T-helper 1 cell treated with Interleukin-12 subunit alpha and Interleukin-12 subunit beta and Interleukin-4 antibody, amounts not matched to agents 30 μg/mL and 1 μg/mL, for 36 hours (primary cell): ENCODE measurements at regions not wholly inside any gene's neighbourhood (a gene's known extent, or its start where the extent isn't known, plus 50 kb on each side); places are given as distances from the start of the nearest gene placed in this dataset.
"Not testable (repeated sequence)": the region's sequence is repeated elsewhere in the genome, so short reads cannot be mapped to it uniquely, and the experiment has no call there.

Experiments used
- H3K27ac Mint-ChIP-seq: one replicate; pipeline ENCODE4 v1.8.0; 2021; ENCODE audit warnings: mild to moderate bottlenecking, mixed read lengths
- H3K27me3 Mint-ChIP-seq: one replicate; pipeline ENCODE4 v1.8.0; 2021; ENCODE audit warnings: low read depth, mixed read lengths
- H3K36me3 Mint-ChIP-seq: one replicate; pipeline ENCODE4 v1.8.0; 2021; ENCODE audit warnings: low read depth, mixed read lengths
- H3K4me1 Mint-ChIP-seq: one replicate; pipeline ENCODE4 v1.8.0; 2021; ENCODE audit warnings: low read depth, mixed read lengths
- H3K4me3 Mint-ChIP-seq: one replicate; pipeline ENCODE4 v1.8.0; 2021; ENCODE audit warnings: mild to moderate bottlenecking, moderate library complexity, mixed read lengths
- H3K9me3 Mint-ChIP-seq: one replicate; pipeline ENCODE4 v1.8.0; 2021; ENCODE audit warnings: mixed read lengths

- Mint-ChIP-seq H3K4me3 (no peak overlapping the region), H3K9me3 (peaks cover 26% of the 10 kb centered on the region), H3K4me1 (no peaks in the 10 kb centered on the region), H3K36me3 (no peaks in the 10 kb centered on the region), H3K27ac (no peak overlapping the region), H3K27me3 (no peaks in the 10 kb centered on the region)
Measured at GRCh38 chr15:24078310-24079029, 391.4 kb upstream of the NDN start.

GRCh38 chr15:24088941-24089340 lies 401.8 kb upstream of the NDN start:
- not testable (repeated sequence) for H3K36me3 Mint-ChIP-seq, H3K4me1 Mint-ChIP-seq, H3K27ac Mint-ChIP-seq, H3K27me3 Mint-ChIP-seq, H3K4me3 Mint-ChIP-seq
- H3K9me3 Mint-ChIP-seq = peaks cover 67% of the 10 kb centered on the region

DNA sequence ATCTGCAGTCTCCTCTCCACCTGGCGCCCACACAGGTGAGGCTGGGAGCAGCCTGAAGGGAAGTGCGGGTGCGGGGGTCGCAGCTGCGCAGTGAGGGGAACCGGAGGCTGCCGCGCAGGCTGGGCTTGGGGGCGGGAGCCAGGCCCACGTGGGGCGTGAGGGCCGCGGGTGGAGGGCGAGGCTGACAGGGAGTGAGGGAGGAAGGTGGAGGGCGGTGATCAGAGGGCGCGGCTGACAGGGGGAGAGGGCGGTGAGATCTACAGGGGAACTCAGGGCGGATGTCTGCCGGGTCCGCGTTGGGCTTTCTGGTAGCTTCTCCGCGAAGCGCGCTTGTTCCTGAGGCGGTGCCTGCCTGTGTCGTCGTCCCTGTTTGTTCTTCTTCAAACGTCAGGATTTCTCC lies 414.4 kb upstream of the NDN start:
- H3K4me1 Mint-ChIP-seq, H3K27me3 Mint-ChIP-seq, H3K27ac Mint-ChIP-seq, H3K36me3 Mint-ChIP-seq, H3K4me3 Mint-ChIP-seq: not testable (repeated sequence)
- peaks cover 10% of the 10 kb centered on the region for H3K9me3 Mint-ChIP-seq

- not testable (repeated sequence) for H3K4me3 Mint-ChIP-seq, H3K4me1 Mint-ChIP-seq, H3K27me3 Mint-ChIP-seq, H3K36me3 Mint-ChIP-seq, H3K27ac Mint-ChIP-seq
- H3K9me3 Mint-ChIP-seq = peaks cover 25% of the 10 kb centered on the region
Measured at GRCh38 chr15:24107524-24107923, 420.4 kb upstream of the NDN start.

GRCh38 chr15:24107948-24108347 lies 420.8 kb upstream of the NDN start:
- peaks cover 25% of the 10 kb centered on the region for H3K9me3 Mint-ChIP-seq
- H3K4me3 Mint-ChIP-seq, H3K27me3 Mint-ChIP-seq, H3K27ac Mint-ChIP-seq, H3K36me3 Mint-ChIP-seq, H3K4me1 Mint-ChIP-seq: not testable (repeated sequence)

DNA sequence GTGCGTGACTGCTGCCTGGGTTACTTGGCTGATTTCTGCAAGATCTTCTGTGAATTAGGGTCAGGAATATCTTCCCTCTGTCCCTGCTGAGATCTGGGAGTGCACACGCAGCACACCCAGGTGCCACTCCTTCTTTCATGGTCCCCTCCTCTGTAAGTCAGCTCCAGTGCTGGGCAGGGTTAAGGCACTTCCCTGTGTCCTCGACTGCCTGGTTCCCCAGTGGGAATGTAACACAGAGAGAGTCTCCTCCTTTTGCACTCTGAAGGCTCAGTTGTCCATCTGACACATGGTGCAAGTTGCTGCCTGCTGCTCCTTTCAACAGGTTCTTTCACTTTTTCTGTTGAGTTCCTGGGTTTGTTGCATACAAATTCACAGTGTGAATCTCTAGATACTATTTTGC lies 421.2 kb upstream of the NDN start:
- H3K9me3 Mint-ChIP-seq = peaks cover 25% of the 10 kb centered on the region
- not testable (repeated sequence) for H3K4me1 Mint-ChIP-seq, H3K4me3 Mint-ChIP-seq, H3K27ac Mint-ChIP-seq, H3K36me3 Mint-ChIP-seq, H3K27me3 Mint-ChIP-seq

DNA sequence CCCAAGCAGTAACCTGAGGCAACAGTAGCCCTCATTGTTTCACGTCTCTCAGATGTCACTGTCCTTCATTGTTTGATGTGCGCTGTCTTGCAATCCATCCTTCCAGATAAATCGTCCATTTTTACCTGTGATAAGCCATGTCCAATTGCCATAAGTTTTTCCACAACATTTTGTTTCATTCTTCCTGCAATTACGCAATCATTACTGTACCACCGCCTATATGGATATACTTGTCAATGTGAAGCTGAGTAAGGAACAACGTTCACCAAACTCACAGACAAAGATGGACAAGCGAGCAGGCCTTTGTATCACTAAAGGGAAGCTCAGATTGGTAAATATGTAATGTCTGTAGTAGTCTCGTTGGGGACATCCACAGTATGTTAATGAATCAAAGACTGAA lies 452.5 kb upstream of the NDN start:
- H3K27ac Mint-ChIP-seq, H3K4me3 Mint-ChIP-seq, H3K27me3 Mint-ChIP-seq, H3K4me1 Mint-ChIP-seq, H3K36me3 Mint-ChIP-seq: not testable (repeated sequence)
- peaks cover 19% of the 10 kb centered on the region for H3K9me3 Mint-ChIP-seq

DNA sequence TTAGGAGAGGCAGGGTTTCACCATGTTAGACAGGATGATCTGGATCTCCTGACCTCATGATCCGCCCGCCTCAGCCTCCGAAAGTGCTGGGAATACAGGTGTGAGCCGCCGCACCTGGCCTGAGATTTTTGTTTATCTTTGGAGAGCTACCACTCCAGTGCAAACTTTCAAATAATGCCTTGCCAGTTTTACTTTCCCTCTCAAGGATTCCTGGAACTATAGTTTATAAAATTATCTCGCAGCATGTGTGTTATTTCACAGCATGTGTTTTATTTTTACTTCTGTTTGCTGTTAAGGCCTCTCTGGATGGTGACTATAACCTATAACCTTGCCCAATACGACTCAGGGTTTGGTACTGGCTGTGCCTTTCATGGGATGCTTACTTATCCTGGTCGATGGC lies 458.0 kb upstream of the NDN start:
- H3K36me3 Mint-ChIP-seq, H3K4me1 Mint-ChIP-seq, H3K27me3 Mint-ChIP-seq, H3K27ac Mint-ChIP-seq, H3K4me3 Mint-ChIP-seq: not testable (repeated sequence)
- H3K9me3 Mint-ChIP-seq = peaks cover 16% of the 10 kb centered on the region

DNA sequence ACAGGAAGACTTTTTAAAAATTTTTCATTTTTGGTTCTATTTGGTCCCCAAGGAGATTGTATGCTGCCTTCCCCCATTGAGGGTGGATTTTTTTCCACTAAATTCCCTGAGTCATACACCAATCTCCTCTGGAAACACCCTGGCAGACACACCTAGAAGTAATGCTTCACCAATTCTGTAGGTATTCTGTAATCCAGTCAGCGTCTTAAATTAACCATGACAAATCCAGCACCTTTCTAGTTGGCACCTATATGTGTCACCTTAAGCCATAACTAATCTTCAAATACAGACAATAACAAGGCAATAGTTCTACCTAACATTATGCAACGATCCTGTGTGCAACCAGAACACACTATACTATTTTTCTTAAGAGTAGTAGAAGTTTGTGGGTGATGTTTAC lies 459.1 kb upstream of the NDN start:
- no peak overlapping the region for H3K4me3 Mint-ChIP-seq
- no peak overlapping the region for H3K27ac Mint-ChIP-seq

DNA sequence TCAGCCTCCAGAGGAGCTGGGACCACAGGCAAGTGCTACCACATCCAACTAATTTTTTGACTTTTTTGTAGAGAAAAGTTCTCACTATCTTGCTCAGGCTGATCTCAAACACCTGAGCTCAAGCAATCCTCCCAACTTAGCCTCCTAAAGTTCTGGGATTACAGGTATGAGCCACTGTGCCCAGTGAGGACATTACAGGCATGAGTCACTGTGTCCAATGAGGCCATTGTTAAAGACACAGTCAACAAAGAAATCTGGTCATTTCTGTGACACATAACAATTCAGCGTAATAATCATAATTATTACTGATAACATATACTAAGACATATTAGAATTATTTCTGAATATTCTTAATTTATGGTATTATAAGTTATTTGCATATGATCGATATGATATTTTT lies 463.4 kb upstream of the NDN start:
- H3K27ac Mint-ChIP-seq = no peak overlapping the region
- H3K27me3 Mint-ChIP-seq = no peaks in the 10 kb centered on the region
- no peaks in the 10 kb centered on the region for H3K36me3 Mint-ChIP-seq
- no peak overlapping the region for H3K4me3 Mint-ChIP-seq
- H3K9me3 Mint-ChIP-seq = peaks cover 35% of the 10 kb centered on the region
- no peaks in the 10 kb centered on the region for H3K4me1 Mint-ChIP-seq

More for the DNA sequence above, 459.1 kb upstream of the NDN start:
- H3K9me3 Mint-ChIP-seq = peaks cover 12% of the 10 kb centered on the region
- H3K36me3 Mint-ChIP-seq = no peaks in the 10 kb centered on the region
- H3K27me3 Mint-ChIP-seq = no peaks in the 10 kb centered on the region
- no peaks in the 10 kb centered on the region for H3K4me1 Mint-ChIP-seq

DNA sequence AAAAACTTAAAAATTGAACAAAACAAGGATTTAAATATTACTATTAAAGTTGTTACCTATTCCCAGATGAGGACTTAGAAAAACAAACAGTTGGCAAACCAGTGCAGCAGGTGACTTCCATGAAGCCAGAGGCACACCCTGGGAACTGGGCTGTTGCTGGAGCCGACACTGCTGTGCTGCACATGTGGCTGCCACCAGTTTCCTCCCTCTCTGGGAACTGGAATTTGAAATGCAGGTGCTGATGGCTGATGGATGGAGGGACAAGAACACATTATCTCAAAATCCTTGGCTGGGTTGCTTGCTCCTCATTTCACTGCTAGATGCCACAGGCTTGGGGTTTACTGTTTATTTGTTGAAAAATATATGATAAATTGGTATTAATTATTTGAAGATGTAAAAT lies 471.2 kb upstream of the NDN start:
- H3K27me3 Mint-ChIP-seq, H3K4me3 Mint-ChIP-seq, H3K4me1 Mint-ChIP-seq, H3K27ac Mint-ChIP-seq, H3K36me3 Mint-ChIP-seq: not testable (repeated sequence)
- peaks cover 31% of the 10 kb centered on the region for H3K9me3 Mint-ChIP-seq

GRCh38 chr15:24165512-24165911 lies 478.4 kb upstream of the NDN start:
- peaks cover 21% of the 10 kb centered on the region for H3K9me3 Mint-ChIP-seq
- not testable (repeated sequence) for H3K36me3 Mint-ChIP-seq, H3K4me1 Mint-ChIP-seq, H3K27ac Mint-ChIP-seq, H3K4me3 Mint-ChIP-seq, H3K27me3 Mint-ChIP-seq

DNA sequence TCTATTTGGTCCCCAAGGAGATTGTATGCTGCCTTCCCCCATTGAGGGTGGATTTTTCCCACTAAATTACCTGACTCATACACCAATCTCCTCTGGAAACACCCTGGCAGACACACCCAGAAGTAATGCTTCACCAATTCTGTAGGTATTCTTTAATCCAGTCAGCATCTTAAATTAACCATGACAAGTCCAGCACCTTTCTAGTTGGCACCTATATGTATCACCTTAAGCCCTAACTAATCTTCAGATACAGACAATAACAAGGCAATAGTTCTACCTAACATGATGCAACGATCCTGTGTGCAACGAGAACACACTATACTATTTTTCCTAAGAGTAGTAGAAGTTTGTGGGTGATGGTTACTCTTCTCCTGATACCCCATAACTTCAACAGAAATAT lies 473.3 kb upstream of the NPAP1 start:
- H3K4me1 Mint-ChIP-seq, H3K36me3 Mint-ChIP-seq, H3K4me3 Mint-ChIP-seq, H3K27me3 Mint-ChIP-seq, H3K27ac Mint-ChIP-seq: not testable (repeated sequence)
- peaks cover 22% of the 10 kb centered on the region for H3K9me3 Mint-ChIP-seq

DNA sequence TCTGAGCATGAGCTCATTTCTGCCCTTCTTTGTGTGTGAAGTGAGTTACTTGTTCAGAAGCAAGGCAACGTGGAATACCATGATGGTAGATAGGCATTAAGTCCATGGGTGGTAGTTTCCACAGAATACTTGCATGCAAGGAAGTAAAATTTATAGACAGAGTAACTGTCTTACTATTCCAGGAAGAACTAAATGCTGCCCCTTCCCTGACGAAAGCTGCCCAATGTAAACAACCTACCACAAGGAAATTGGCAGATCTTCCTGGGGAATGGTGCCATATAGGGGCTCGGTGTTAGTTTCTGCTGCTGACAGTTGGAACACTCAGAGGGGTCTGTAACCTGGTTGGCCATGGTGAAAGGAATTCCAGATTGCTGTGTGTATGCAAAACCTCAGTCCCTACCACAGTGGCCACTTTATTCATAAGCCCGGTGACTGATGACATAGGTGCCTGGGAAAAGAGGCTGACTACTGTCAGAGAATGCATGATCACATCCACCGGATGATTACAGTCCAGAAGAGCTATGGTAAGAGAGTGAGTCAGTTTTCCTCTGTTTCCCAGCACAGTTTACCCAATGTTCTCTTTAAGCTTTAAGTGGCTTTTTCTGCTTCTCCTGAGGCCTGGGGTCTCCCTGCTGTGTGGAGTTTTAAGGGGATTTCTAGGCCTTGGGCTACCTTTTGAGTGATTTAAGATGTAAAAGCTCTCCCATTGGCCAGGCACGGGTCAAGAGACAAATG lies 463.7 kb upstream of the NPAP1 start:
- H3K27ac Mint-ChIP-seq, H3K4me1 Mint-ChIP-seq, H3K4me3 Mint-ChIP-seq, H3K27me3 Mint-ChIP-seq, H3K36me3 Mint-ChIP-seq: not testable (repeated sequence)
- peaks cover 17% of the 10 kb centered on the region for H3K9me3 Mint-ChIP-seq

- no peak overlapping the region for H3K27ac Mint-ChIP-seq
- peaks cover 43% of the 10 kb centered on the region for H3K9me3 Mint-ChIP-seq
- H3K27me3 Mint-ChIP-seq = no peaks in the 10 kb centered on the region
- H3K4me1 Mint-ChIP-seq = no peaks in the 10 kb centered on the region
- H3K4me3 Mint-ChIP-seq = no peak overlapping the region
- H3K36me3 Mint-ChIP-seq = no peaks in the 10 kb centered on the region
Measured at GRCh38 chr15:24223739-24224138, 451.8 kb upstream of the NPAP1 start.

GRCh38 chr15:24224161-24224560 lies 451.4 kb upstream of the NPAP1 start:
- Mint-ChIP-seq H3K4me3 (no peak overlapping the region), H3K9me3 (peaks cover 45% of the 10 kb centered on the region), H3K27me3 (no peaks in the 10 kb centered on the region), H3K36me3 (no peaks in the 10 kb centered on the region), H3K4me1 (no peaks in the 10 kb centered on the region), H3K27ac (no peak overlapping the region)
